WTC11 (cell line): ENCODE measurements at regions not wholly inside any gene's neighbourhood (a gene's known extent, or its start where the extent isn't known, plus 50 kb on each side); places are given as distances from the start of the nearest gene placed in this dataset.

Source experiments
- ARID4B ChIP-seq: sonication (generic); formaldehyde crosslinking; IDR thresholded peaks from 2 replicates; pipeline ENCODE4 v1.8.0; 2023; ENCODE audit warnings: missing genetic modification reagents, mild to moderate bottlenecking, borderline replicate concordance
- ATF3 ChIP-seq: sonication (generic); formaldehyde crosslinking; conservative IDR thresholded peaks from 2 replicates; pipeline ENCODE4 v1.8.1; 2022; ENCODE audit warnings: mild to moderate bottlenecking, missing genetic modification reagents
- CDX4 ChIP-seq: fragments of 250-450 bp; sonication (Bioruptor Pico); IDR thresholded peaks from 2 replicates; pipeline ENCODE4 v1.9.0; 2021; ENCODE audit warnings: moderate library complexity, mild to moderate bottlenecking, inconsistent platforms, borderline replicate concordance
- CTCF ChIP-seq: fragments of 200-600 bp; IDR thresholded peaks from 2 replicates; pipeline ENCODE4 v1.8.0; 2022; ENCODE audit warnings: antibody characterized with exemption
- E2F5 ChIP-seq: sonication (generic); formaldehyde crosslinking; IDR thresholded peaks from 2 replicates; pipeline ENCODE4 v1.8.1; 2022; ENCODE audit warnings: mild to moderate bottlenecking, moderate library complexity, missing genetic modification reagents
- IRF2 ChIP-seq: sonication (generic); formaldehyde crosslinking; IDR thresholded peaks from 2 replicates; pipeline ENCODE4 v1.8.0; 2022; ENCODE audit warnings: low read depth, missing genetic modification reagents, borderline replicate concordance
- NR3C1 ChIP-seq: sonication (generic); formaldehyde crosslinking; conservative IDR thresholded peaks from 2 replicates; pipeline ENCODE4 v1.8.1; 2023; ENCODE audit warnings: low read depth, mild to moderate bottlenecking, missing genetic modification reagents
- SMAD3 ChIP-seq: sonication (generic); formaldehyde crosslinking; IDR thresholded peaks from 2 replicates; pipeline ENCODE4 v1.8.0; 2022; ENCODE audit warnings: missing genetic modification reagents, mild to moderate bottlenecking, borderline replicate concordance
- TF ChIP-seq, protein P1 (sequence below): sonication (generic); formaldehyde crosslinking; IDR thresholded peaks from 2 replicates; pipeline ENCODE4 v1.8.1; 2023; ENCODE audit warnings: mild to moderate bottlenecking, missing genetic modification reagents

DNA sequence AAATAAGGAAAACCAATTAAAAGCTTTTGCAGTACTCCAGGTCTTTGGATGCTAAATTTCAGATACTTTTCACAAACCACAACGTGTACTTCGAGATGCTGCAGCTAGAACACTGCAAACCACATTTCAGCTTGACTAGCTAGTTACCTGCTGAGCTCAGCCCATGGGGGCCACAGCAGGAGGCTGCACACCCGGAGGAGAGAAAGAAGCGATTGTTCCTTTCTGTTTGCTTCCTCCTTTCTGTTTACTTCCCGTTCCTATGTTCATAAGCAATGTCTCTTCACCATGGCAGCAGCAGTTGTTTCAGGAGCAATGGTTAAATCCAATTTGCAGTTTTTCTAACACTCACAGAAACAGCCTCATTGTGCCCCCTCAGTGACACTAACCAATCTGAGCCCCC, 225.6 kb upstream of the FGGY start:
- TF ChIP-seq E2F5 (CRISPR knock-in tag): no peak
- no peak for TF ChIP-seq ARID4B (CRISPR knock-in tag)
- no peak for TF ChIP-seq CTCF
- TF ChIP-seq ATF3: no peak
- no peak for TF ChIP-seq SMAD3 (CRISPR knock-in tag)
- no peak for TF ChIP-seq CDX4 (CRISPR knock-in tag)
- TF ChIP-seq IRF2: no peak
- no peak for TF ChIP-seq NR3C1 (CRISPR knock-in tag)
- TF ChIP-seq, protein P1, sequence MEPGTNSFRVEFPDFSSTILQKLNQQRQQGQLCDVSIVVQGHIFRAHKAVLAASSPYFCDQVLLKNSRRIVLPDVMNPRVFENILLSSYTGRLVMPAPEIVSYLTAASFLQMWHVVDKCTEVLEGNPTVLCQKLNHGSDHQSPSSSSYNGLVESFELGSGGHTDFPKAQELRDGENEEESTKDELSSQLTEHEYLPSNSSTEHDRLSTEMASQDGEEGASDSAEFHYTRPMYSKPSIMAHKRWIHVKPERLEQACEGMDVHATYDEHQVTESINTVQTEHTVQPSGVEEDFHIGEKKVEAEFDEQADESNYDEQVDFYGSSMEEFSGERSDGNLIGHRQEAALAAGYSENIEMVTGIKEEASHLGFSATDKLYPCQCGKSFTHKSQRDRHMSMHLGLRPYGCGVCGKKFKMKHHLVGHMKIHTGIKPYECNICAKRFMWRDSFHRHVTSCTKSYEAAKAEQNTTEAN (CRISPR knock-in tag): no peak
